ENCODE measurements at regions not wholly inside any gene's neighbourhood (a gene's known extent, or its start where the extent isn't known, plus 50 kb on each side); places are given as distances from the start of the nearest gene placed in this dataset.

DNA sequence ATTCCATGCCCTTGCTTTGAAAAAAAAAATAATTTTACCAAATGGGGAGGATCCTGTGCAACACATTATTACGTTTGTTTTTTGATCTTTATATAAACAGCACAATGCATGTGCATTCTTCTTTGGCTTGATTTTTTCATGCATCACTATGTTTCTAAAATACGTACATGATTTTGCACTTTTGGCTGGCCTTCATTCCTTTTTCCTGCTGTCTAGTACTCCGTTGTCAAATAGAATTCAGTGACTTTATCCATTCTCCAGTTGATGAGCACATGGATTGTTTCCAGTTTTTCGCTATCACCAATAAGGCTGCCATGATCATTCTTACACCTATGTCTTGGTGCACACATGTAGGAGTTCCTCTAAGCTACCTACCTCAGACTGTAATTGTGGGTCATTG, 63.0 kb upstream of the ID3 start:
- H3K9me3 Mint-ChIP-seq, result peaks cover 9% of the 10 kb centered on the region
- peaks cover 45% of the 10 kb centered on the region for H3K4me1 Mint-ChIP-seq (ENCODE audit: low read depth)
- no peaks in the 10 kb centered on the region for H3K27me3 Mint-ChIP-seq (ENCODE audit: low read depth)
- H3K27ac Mint-ChIP-seq, result no peak overlapping the region
- H3K4me3 Mint-ChIP-seq, result no peak overlapping the region
- H3K36me3 Mint-ChIP-seq (ENCODE audit: low read depth), result peaks cover 6% of the 10 kb centered on the region
- DNase-seq (ENCODE audit: low spot score), result no peak

DNA sequence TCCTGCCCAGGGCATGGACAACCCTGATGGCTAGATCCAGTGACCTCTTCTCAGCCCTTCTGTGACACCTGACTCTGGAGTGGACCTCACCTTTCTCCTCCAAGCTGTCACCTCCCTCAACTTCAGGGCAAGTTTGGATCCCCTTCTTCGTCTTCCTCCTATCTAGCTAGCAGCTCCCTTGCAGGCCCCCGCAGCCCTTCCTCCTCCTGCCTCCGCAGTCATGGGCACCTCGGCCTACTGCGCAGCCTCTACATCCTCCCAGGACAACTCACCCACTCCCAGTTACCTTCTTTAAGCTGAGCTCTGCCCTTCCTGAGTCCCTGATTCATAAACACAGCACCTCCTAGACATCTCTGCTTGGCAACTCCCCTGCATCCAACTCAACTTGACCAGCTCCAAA, 61.3 kb upstream of the ID3 start:
- Mint-ChIP-seq H3K9me3 (peaks cover 4% of the 10 kb centered on the region), H3K4me3 (peak overlapping the region; percentile 54), H3K36me3 (ENCODE audit: low read depth) (peaks cover 9% of the 10 kb centered on the region), H3K4me1 (ENCODE audit: low read depth) (peaks cover 49% of the 10 kb centered on the region), H3K27me3 (ENCODE audit: low read depth) (no peaks in the 10 kb centered on the region), H3K27ac (peak overlapping the region; percentile 71)
- DNase-seq (ENCODE audit: low spot score), result no peak

DNA sequence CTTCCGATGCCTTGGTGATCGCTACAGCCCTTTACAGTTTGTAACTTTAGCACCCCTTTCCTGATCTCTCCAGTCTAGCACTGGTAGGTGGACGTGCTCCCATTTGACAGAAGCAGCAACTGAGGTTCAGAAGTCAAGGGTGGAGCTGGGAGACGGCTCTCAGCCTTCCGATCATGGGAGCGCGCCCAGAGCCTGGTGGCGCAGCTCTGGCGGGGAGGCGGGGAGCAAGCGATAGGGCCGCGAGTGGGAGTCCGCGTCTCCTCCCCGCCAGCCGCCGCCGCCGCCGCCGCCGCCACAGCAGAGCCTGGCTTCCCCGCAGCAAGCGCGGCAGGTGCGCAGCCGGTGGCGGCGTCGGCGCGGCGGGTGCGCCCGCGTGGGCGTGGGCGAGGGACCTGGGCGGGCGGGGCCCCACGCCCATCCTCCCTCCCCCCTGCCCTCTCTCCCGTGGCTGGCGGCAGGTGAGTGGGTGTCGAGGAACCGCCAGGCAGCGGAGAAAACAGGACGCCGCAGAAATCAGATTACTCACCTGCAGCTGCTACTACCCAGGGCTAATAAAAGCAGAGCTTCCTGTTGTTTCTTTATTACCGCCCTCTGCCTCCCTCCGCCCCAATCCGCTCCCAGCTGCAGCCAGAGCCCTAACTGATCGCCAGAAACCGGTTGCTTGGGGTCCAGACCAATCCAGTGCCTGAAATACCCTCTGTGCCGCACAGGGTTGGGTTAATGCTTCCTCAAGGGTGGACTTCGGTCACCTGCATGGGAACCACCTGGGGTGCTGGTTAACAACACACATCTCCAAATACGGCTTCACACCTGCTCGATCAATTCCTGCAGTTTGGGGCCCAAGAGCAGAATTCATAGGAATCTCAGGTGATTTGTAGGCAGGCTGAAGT, 60.2 kb upstream of the ID3 start:
- peak overlapping the region; percentile 75 for H3K4me3 Mint-ChIP-seq
- DNase-seq (ENCODE audit: low spot score), result peak; percentile 76
- no peaks in the 10 kb centered on the region for H3K27me3 Mint-ChIP-seq (ENCODE audit: low read depth)
- peak overlapping the region; percentile 77 for H3K27ac Mint-ChIP-seq
- H3K36me3 Mint-ChIP-seq (ENCODE audit: low read depth), result peaks cover 9% of the 10 kb centered on the region
- peaks cover 56% of the 10 kb centered on the region for H3K4me1 Mint-ChIP-seq (ENCODE audit: low read depth)
- peaks cover 4% of the 10 kb centered on the region for H3K9me3 Mint-ChIP-seq

DNA sequence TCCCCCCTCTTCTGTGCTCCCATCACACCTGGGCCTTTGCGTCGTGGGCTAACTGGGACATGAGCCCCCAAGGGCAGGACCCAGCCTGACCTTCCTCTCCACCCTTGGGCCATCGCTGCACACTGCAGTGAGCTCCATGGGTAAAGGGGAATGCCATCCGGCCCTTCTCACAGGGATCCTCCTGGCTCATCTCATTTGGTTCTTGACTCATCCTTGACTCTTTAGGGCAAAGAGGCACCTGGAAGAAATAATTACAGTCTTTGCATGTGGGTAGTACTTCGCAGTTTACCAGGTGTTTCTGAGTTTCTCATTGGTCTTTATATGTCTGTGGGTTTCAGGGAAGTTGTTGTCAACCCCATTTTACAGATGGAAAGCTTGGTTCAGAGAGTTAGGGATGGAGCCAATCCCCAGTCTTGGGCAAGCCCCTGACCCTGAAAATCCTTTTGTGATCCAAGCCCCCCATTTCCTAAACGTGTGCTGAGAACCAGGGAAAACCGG, 59.3 kb upstream of the ID3 start:
- peaks cover 4% of the 10 kb centered on the region for H3K9me3 Mint-ChIP-seq
- H3K36me3 Mint-ChIP-seq (ENCODE audit: low read depth), result peaks cover 9% of the 10 kb centered on the region
- peak overlapping the region; percentile 66 for H3K27ac Mint-ChIP-seq
- peaks cover 59% of the 10 kb centered on the region for H3K4me1 Mint-ChIP-seq (ENCODE audit: low read depth)
- no peaks in the 10 kb centered on the region for H3K27me3 Mint-ChIP-seq (ENCODE audit: low read depth)
- no peak for DNase-seq (ENCODE audit: low spot score)
- peak overlapping the region; percentile 66 for H3K4me3 Mint-ChIP-seq

DNA sequence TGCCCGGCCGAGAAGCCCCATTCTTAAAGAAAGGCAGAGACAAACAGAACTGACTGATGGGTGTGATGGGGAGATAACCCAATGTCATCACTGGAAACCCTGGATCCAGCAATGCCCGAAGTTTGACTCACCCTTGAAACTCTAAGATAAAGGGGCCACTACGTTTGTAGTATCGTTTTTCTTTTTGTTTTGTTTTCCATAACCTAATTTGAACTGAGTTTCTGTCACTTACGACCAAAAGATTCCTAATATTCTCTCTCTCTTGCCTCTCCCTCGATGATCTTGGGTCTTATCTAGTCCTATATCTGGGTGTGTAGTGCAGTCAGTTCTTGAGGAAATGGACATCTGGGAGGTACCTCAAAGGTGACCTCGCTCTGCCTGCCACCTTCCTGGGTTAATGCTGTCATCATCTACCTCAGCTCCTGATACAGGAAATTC, 57.8 kb upstream of the ID3 start:
- H3K36me3 Mint-ChIP-seq (ENCODE audit: low read depth), result peaks cover 9% of the 10 kb centered on the region
- peak overlapping the region; percentile 76 for H3K27ac Mint-ChIP-seq
- peak overlapping the region; percentile 7 for H3K4me3 Mint-ChIP-seq
- H3K4me1 Mint-ChIP-seq (ENCODE audit: low read depth), result peaks cover 69% of the 10 kb centered on the region
- H3K9me3 Mint-ChIP-seq, result peaks cover 4% of the 10 kb centered on the region
- H3K27me3 Mint-ChIP-seq (ENCODE audit: low read depth), result no peaks in the 10 kb centered on the region
- DNase-seq (ENCODE audit: low spot score), result peak; percentile 49

DNA sequence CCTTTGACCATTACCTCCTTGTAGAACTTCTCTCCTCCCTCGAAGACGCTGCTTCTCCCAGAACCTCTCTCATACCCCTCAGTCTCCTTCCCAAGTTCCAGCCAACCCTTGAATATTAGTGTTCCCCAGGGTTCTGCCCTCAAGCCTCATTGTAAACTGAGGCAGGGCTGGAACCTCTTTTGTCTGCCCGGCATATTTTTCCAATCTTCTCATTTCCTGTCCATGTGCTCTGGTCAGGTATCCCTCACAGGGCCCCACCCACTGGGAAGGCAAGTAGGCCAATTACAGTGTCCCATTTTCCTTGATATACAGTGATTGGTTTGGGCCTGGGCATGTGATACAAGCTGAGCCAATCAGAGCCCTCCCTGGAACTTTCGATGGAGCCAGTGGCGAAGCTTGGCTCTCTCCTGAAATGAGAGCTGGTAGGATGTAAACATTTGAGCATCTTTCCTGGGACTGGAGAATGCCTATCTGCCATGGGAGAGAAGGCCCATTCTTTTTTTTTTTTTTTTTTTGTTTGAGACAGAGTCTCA, 57.1 kb upstream of the ID3 start:
- H3K9me3 Mint-ChIP-seq, result peaks cover 4% of the 10 kb centered on the region
- peak overlapping the region; percentile 17 for H3K27ac Mint-ChIP-seq
- H3K4me3 Mint-ChIP-seq, result no peak overlapping the region
- H3K4me1 Mint-ChIP-seq (ENCODE audit: low read depth), result peaks cover 72% of the 10 kb centered on the region
- peaks cover 9% of the 10 kb centered on the region for H3K36me3 Mint-ChIP-seq (ENCODE audit: low read depth)
- no peak for DNase-seq (ENCODE audit: low spot score)
- no peaks in the 10 kb centered on the region for H3K27me3 Mint-ChIP-seq (ENCODE audit: low read depth)

DNA sequence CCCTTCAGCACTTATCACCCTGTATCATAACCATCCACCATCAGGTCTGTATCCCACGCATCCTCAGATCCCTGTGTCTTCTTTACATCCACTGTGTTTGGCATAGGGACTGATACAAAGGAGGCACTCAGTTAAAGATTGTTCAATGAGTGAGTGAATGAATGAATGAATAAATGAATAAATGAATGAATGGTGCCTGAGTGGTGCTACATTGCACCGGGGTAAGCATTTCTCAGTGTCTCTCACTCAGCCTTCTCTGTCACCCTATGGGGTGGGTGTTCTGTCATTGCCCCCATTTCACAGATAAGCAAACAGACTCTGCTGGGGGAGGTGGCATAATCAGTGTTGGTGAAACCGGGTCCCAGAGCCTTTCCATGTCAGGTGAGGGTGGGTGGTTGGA, 56.6 kb upstream of the ID3 start:
- Mint-ChIP-seq H3K4me3 (no peak overlapping the region), H3K27ac (no peak overlapping the region), H3K27me3 (ENCODE audit: low read depth) (no peaks in the 10 kb centered on the region), H3K36me3 (ENCODE audit: low read depth) (peaks cover 9% of the 10 kb centered on the region), H3K9me3 (peaks cover 4% of the 10 kb centered on the region), H3K4me1 (ENCODE audit: low read depth) (peaks cover 71% of the 10 kb centered on the region)
- DNase-seq (ENCODE audit: low spot score), result no peak

DNA sequence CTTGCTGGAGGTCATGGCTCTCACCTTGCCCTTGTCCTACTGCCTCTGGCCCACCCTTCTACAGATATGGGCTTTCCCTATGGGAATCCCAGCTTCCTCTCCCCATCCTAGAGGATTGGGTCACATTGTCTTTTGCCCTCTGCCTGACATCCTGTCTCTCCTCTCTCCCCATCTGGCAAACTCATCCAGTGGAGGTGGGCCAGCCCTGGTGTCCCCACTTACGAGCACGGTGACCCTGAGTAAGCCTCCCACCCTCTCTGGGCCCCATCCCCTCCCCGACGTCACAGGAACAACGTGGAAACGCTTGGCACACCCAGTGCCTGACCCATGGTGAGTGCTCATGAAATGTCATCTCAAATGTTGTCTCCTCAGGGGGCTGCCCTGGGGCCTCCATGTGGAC, 56.1 kb upstream of the ID3 start:
- no peak for DNase-seq (ENCODE audit: low spot score)
- H3K4me1 Mint-ChIP-seq (ENCODE audit: low read depth), result peaks cover 71% of the 10 kb centered on the region
- H3K4me3 Mint-ChIP-seq, result no peak overlapping the region
- H3K27ac Mint-ChIP-seq, result no peak overlapping the region
- H3K9me3 Mint-ChIP-seq, result peaks cover 4% of the 10 kb centered on the region
- peaks cover 9% of the 10 kb centered on the region for H3K36me3 Mint-ChIP-seq (ENCODE audit: low read depth)
- no peaks in the 10 kb centered on the region for H3K27me3 Mint-ChIP-seq (ENCODE audit: low read depth)

DNA sequence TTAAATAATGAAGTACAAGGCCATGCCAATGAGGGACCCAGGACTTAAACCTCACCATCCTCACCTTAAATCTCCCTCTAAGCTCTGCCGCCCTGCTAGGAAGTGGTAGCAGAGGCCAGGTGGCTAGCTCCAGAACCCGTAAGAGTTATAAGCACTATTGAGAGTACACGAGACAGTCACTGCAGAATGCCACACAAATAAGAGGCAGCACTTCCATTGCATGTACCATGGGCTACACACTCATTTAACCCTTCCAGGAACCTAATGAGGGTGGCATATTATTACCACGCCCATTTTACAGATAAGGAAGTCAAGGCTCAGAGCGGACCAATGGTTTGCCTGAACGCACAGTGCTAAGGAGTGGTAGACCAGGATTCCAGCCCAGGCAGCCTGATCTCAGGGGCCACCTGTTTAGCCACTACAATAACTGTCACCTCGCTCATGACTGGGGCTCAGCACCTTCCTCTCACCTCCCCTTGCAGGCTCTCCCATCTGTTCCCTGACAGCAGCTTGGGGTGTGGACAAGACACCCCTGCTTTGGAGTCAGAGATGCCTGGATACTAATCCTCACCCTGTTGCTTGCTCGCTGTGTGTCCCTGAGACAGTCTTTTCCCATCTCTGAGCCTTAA, 54.8 kb upstream of the ID3 start:
- peaks cover 4% of the 10 kb centered on the region for H3K9me3 Mint-ChIP-seq
- DNase-seq (ENCODE audit: low spot score), result no peak
- no peaks in the 10 kb centered on the region for H3K27me3 Mint-ChIP-seq (ENCODE audit: low read depth)
- no peak overlapping the region for H3K4me3 Mint-ChIP-seq
- H3K27ac Mint-ChIP-seq, result peak overlapping the region; percentile 93
- peaks cover 63% of the 10 kb centered on the region for H3K4me1 Mint-ChIP-seq (ENCODE audit: low read depth)
- peaks cover 9% of the 10 kb centered on the region for H3K36me3 Mint-ChIP-seq (ENCODE audit: low read depth)

DNA sequence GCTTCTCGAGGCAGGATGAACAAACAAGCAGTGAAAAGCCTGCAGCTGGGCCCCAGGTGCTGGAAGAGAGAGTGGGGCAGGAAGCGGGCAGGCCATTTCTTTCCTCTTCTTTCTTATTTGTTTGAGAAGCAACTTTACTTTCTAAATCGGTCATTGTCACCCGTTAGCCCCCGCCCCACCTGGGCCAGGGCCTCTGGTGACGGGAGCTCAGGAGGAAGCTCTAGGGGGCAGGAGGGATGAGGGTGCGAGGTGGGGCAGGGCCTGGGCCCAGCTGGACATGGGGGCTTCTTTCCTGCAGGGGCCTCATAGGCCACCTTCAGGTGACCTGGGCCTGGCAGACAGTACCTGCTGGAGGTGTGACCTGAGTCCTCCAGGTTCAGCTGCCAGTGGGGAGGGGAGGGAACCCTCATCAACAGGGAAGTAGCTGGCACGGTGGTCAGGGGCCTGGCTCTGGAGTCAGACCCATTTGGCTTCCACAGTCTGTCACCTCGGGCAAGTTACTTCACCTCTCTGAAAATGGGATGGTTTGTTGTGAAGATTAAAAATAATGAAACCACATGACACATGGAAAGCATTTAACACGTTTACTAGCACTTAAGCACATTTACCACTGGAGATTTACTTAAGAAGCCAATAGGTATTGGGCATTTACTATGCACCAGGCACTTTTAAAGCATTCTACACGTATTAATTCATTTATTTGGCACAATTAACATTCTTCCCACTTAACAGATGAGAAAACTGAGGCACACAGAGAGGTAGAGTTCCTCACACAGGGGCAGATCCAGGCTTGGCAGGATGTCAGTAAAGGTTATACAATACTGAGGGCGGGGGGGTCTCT, 54.1 kb upstream of the ID3 start:
- peak overlapping the region; percentile 93 for H3K27ac Mint-ChIP-seq
- DNase-seq (ENCODE audit: low spot score), result peak; percentile 40
- H3K27me3 Mint-ChIP-seq (ENCODE audit: low read depth), result no peaks in the 10 kb centered on the region
- peak overlapping the region; percentile 59 for H3K4me3 Mint-ChIP-seq
- H3K4me1 Mint-ChIP-seq (ENCODE audit: low read depth), result peaks cover 55% of the 10 kb centered on the region
- H3K36me3 Mint-ChIP-seq (ENCODE audit: low read depth), result peaks cover 5% of the 10 kb centered on the region
- H3K9me3 Mint-ChIP-seq, result peaks cover 2% of the 10 kb centered on the region

DNA sequence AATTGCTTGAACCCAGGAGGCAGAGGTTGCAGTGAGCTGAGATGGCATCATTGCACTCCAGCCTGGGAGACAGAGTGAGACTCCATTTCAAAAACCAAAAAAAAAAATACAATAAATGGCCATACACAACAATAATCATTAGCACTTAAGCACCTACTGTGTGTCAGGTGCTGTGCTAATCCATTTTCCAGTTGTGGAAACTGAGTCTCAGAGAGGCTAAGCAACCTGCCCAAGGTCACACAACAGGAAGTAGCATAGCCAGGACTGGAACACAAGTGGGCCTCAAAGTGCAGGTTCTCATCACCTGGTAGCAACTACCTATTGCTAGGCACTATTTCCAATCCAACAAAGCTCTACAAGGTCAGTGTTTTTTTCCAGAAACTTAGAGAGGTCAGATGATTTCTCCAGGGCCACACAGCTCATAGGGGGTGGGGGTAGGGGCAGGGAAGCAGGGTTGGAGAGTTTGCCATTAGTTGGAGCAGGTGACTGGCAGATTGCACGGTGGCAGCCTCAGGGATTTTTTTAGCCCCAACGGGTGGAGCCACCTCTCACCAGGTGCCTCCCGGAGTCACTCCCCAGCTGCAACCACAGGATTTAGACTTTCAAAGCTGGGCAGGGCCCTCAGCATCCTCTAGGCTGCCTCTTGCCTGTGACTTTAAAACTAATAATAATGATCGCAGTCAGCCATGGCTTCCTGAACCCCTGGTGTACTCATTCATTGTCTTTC, 52.5 kb upstream of the ID3 start:
- no peak for DNase-seq (ENCODE audit: low spot score)
- H3K9me3 Mint-ChIP-seq, result no peaks in the 10 kb centered on the region
- H3K4me1 Mint-ChIP-seq (ENCODE audit: low read depth), result peaks cover 50% of the 10 kb centered on the region
- H3K27ac Mint-ChIP-seq, result peak overlapping the region; percentile 93
- peak overlapping the region; percentile 59 for H3K4me3 Mint-ChIP-seq
- H3K27me3 Mint-ChIP-seq (ENCODE audit: low read depth), result no peaks in the 10 kb centered on the region
- H3K36me3 Mint-ChIP-seq (ENCODE audit: low read depth), result peaks cover 2% of the 10 kb centered on the region

DNA sequence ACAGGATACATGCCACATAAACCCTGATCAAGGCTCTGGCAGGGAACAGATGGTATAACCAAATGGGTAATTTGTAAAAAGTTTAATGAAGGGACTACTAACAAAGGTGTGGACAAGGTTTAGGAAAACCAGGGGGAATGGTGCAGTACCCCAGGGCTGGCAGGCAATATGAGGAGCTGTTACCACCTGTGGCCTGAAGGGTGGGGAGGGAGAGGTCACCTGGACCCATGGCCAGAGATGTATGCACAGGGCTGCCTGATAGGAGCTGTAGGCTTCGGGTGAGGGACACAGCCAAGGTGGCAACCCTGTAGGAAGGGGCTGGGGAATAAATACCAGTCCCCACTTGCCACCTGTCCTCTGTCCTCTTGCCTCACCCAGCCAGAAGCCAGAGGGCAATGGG, 51.4 kb upstream of the ID3 start:
- Mint-ChIP-seq H3K27me3 (ENCODE audit: low read depth) (no peaks in the 10 kb centered on the region), H3K4me1 (ENCODE audit: low read depth) (peaks cover 46% of the 10 kb centered on the region), H3K27ac (no peak overlapping the region), H3K4me3 (no peak overlapping the region), H3K9me3 (no peaks in the 10 kb centered on the region), H3K36me3 (ENCODE audit: low read depth) (no peaks in the 10 kb centered on the region)
- no peak for DNase-seq (ENCODE audit: low spot score)

DNA sequence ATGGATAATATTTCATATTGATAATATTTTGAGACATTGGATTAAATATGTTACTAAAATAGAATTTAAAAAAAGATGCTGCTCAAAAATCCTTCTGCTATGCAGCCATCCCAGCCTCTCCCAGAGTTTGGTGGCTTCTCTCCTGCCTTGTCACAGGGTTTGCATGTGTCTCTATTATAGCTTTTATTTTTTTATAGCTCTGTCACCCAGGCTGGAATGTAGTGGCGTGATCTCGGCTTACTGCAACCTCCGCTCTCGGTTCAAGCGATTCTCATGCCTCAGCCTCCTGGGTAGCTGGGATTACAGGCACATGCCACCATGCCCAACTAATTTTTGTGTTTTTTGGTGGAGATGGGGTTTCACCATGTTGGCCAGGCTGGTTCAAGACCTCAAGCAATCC, 50.7 kb upstream of the ID3 start:
- Mint-ChIP-seq H3K9me3 (no peaks in the 10 kb centered on the region), H3K27ac (no peak overlapping the region), H3K4me3 (no peak overlapping the region), H3K36me3 (ENCODE audit: low read depth) (no peaks in the 10 kb centered on the region), H3K27me3 (ENCODE audit: low read depth) (no peaks in the 10 kb centered on the region), H3K4me1 (ENCODE audit: low read depth) (peaks cover 39% of the 10 kb centered on the region)
- DNase-seq (ENCODE audit: low spot score), result no peak

Data from T-helper 2 cell treated with Interferon-gamma antibody and Interleukin-4, amounts not matched to agents 5 μg/mL and 100 μg/mL, for 36 hours (primary cell).